ENCODE measurements at regions not wholly inside any gene's neighbourhood (a gene's known extent, or its start where the extent isn't known, plus 50 kb on each side); places are given as distances from the start of the nearest gene placed in this dataset.

DNA sequence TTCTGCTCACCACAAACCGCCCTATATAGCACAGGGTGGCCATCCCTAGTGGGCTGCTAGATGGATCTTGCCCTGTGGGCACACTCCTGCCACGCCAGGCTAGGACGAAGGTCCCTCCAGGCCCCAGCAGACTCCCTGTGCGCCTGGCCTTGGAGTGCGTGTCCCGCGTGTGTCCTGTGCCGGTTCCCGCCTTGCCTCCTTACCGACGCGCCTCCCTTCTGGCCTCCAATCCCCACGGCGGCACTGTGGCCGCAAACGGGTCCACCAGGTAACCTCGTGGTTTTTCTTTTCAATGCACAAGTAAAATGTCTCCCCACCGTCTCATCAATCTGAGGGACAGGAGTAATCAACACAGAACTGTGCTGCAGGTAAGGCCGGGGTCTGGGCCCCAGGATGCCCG is 133.8 kb upstream of the PHACTR3 start:
- H3K9me2 ChIP-seq = no peaks in the 10 kb centered on the region
- no peak for DNase-seq
- no peaks in the 10 kb centered on the region for H4K20me1 ChIP-seq (ENCODE audit: insufficient read depth)
- no peak overlapping the region for H2AFZ ChIP-seq (ENCODE audit: low read depth)
- WGBS (ENCODE audit: low lambda C conversion rate) = 76% methylated on average over 16 of the region's 20 CpGs
- no peaks in the 10 kb centered on the region for H3K9me3 ChIP-seq
- no peak for TF ChIP-seq SMC3 (IDR thresholded peaks at IDR 0.05; ENCODE audit: low read depth, low read length)
- no peak for TF ChIP-seq GABPA (IDR thresholded peaks at IDR 0.05; ENCODE audit: low read depth)
- TF ChIP-seq CHD2 (IDR thresholded peaks at IDR 0.05; ENCODE audit: low read length, partially characterized antibody) = no peak
- no peak for TF ChIP-seq TCF12 (IDR thresholded peaks at IDR 0.05)
- TF ChIP-seq SIN3A (IDR thresholded peaks at IDR 0.05; ENCODE audit: borderline replicate concordance, low read depth, low read length) = no peak
- no peak for TF ChIP-seq TAF1 (IDR thresholded peaks at IDR 0.05; ENCODE audit: borderline replicate concordance, low read depth, low read length)
- TF ChIP-seq, protein P1, sequence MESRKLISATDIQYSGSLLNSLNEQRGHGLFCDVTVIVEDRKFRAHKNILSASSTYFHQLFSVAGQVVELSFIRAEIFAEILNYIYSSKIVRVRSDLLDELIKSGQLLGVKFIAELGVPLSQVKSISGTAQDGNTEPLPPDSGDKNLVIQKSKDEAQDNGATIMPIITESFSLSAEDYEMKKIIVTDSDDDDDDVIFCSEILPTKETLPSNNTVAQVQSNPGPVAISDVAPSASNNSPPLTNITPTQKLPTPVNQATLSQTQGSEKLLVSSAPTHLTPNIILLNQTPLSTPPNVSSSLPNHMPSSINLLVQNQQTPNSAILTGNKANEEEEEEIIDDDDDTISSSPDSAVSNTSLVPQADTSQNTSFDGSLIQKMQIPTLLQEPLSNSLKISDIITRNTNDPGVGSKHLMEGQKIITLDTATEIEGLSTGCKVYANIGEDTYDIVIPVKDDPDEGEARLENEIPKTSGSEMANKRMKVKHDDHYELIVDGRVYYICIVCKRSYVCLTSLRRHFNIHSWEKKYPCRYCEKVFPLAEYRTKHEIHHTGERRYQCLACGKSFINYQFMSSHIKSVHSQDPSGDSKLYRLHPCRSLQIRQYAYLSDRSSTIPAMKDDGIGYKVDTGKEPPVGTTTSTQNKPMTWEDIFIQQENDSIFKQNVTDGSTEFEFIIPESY (IDR thresholded peaks at IDR 0.05; ENCODE audit: borderline replicate concordance, low read depth) = no peak
- TF ChIP-seq, protein P2, sequence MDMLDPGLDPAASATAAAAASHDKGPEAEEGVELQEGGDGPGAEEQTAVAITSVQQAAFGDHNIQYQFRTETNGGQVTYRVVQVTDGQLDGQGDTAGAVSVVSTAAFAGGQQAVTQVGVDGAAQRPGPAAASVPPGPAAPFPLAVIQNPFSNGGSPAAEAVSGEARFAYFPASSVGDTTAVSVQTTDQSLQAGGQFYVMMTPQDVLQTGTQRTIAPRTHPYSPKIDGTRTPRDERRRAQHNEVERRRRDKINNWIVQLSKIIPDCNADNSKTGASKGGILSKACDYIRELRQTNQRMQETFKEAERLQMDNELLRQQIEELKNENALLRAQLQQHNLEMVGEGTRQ (IDR thresholded peaks at IDR 0.05; ENCODE audit: borderline replicate concordance, low read depth, low read length) = no peak
- no peak for TF ChIP-seq RAD21 (IDR thresholded peaks at IDR 0.05; ENCODE audit: low read length)
- no peak for TF ChIP-seq RCOR1 (IDR thresholded peaks at IDR 0.05; ENCODE audit: low read length)
- TF ChIP-seq ELF1 (IDR thresholded peaks at IDR 0.05) = no peak
- no peak for TF ChIP-seq EP300 (IDR thresholded peaks at IDR 0.05; ENCODE audit: borderline replicate concordance in 1 of 2, low read depth in 1 of 2, low read length in 1 of 2)
- no peak for TF ChIP-seq FOXM1 (IDR thresholded peaks at IDR 0.05; ENCODE audit: low read depth)
- TF ChIP-seq, protein P3, sequence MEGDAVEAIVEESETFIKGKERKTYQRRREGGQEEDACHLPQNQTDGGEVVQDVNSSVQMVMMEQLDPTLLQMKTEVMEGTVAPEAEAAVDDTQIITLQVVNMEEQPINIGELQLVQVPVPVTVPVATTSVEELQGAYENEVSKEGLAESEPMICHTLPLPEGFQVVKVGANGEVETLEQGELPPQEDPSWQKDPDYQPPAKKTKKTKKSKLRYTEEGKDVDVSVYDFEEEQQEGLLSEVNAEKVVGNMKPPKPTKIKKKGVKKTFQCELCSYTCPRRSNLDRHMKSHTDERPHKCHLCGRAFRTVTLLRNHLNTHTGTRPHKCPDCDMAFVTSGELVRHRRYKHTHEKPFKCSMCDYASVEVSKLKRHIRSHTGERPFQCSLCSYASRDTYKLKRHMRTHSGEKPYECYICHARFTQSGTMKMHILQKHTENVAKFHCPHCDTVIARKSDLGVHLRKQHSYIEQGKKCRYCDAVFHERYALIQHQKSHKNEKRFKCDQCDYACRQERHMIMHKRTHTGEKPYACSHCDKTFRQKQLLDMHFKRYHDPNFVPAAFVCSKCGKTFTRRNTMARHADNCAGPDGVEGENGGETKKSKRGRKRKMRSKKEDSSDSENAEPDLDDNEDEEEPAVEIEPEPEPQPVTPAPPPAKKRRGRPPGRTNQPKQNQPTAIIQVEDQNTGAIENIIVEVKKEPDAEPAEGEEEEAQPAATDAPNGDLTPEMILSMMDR (IDR thresholded peaks at IDR 0.05) = no peak
- no peak for TF ChIP-seq MEF2A (IDR thresholded peaks at IDR 0.05; ENCODE audit: borderline replicate concordance, low read depth)
- TF ChIP-seq EZH2phosphoT487 (IDR thresholded peaks at IDR 0.05; ENCODE audit: borderline replicate concordance, low read depth) = no peak
- TF ChIP-seq FOXJ3 (CRISPR knock-in tag; IDR thresholded peaks at IDR 0.05) = no peak
- H3K36me3 ChIP-seq (replicated peaks in 1 of 2; ENCODE audit: control insufficient read depth in 1 of 2, insufficient read depth in 2 of 2, low read length in 1 of 2) = no peaks in the 10 kb centered on the region
- H3K27ac ChIP-seq (ENCODE audit: low read depth in 2 of 2, low read length in 1 of 2) = no peak overlapping the region
- no peak overlapping the region for H3K4me2 ChIP-seq
- ChIA-PET POLR2A (no interaction called here), CTCF (interaction anchor here (1.8 kb wide), 1 partner anchor 15 kb away, joined by 8 read pairs; no protein-coding TSS in a partner anchor)
- peaks cover 5% of the 10 kb centered on the region; the same call in 1 of the 2 replicates for H3K27me3 ChIP-seq (ENCODE audit: insufficient read depth)
- no peaks in the 10 kb centered on the region for H3F3A ChIP-seq (replicated peaks; ENCODE audit: insufficient read depth)
- no peaks in the 10 kb centered on the region for H3K79me2 ChIP-seq (ENCODE audit: insufficient read depth)
- H3K4me1 ChIP-seq (ENCODE audit: control insufficient read depth in 1 of 2, insufficient read depth in 2 of 2, low read depth in 1 of 2, low read length in 1 of 2) = peaks cover 0 to 13% of the 10 kb centered on the region in 2 experiments; a peak in 1 of 4 replicates
- H3K4me3 ChIP-seq (ENCODE audit: low read depth in 2 of 2, low read length in 1 of 2) = no peak overlapping the region
- no peak overlapping the region for H3K9ac ChIP-seq
